GM18502 (cell line): ENCODE measurements at regions not wholly inside any gene's neighbourhood (a gene's known extent, or its start where the extent isn't known, plus 50 kb on each side); places are given as distances from the start of the nearest gene placed in this dataset.
"Not testable (repeated sequence)": the region's sequence is repeated elsewhere in the genome, so short reads cannot be mapped to it uniquely, and the experiment has no call there.

Experiments
- ATAC-seq: cut with Tn5 transposase; IDR thresholded peaks from one replicate; pipeline ENCODE4 v1.9.1; 2021; ENCODE audit warnings: mild to moderate bottlenecking; ENCODE audit not compliant: unreplicated experiment, poor library complexity

DNA sequence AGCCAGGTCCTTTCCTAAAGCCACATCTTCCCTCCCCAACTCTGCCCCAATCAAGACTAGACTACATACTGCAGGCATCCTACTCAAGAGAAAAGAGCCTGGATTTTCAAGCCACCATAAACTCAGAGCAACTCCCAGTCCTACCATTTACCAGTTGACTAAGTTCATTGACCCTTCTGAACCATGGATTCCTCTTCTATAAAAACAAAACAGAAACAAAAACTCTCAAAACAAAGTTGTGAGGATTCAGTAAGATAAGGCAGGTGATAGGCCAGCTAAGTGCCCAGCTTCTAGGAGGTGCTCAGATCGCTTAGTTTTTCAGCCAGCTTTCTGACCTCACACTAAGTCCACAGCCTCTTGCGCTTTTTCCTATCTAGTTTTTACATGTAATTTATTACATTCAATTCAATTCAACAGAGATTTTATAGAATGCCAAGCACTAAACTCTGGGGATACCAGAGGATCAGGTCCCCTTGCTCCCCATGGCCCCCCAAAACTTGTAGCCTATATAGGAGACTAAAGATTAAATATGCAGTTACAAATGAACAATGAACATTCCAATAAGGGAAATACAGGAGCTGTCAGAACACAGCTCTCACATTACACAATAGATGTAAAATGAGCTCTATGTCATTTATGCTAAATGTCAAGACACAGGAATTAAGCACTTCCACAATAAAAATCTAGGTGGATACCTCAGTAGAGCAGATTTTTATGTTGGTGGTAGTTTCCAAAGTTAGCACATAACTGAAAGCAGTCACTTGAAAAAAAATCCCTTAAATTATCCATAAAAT, 104.5 kb upstream of the EGLN3 start:
- no peak for ATAC-seq

DNA sequence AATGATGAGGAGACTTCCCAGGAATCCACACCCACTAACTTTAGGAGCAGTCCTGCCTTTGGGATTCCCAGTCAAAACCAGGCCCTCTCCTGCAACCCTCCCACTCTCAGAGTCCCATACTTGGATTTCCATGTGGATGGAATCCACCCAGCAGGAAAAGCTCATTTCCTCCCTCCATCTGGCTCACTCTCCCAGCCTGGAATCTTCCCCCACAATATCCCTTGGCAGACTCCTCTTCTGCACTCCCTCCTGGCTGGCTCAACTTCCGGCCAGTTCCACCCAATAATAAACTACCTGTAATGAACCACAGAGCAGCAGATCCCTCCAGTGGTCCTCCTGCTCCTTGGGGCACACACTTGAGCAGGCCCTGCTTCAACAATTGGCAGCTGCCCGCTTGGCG, 102.8 kb upstream of the EGLN3 start:
- no peak for ATAC-seq

DNA sequence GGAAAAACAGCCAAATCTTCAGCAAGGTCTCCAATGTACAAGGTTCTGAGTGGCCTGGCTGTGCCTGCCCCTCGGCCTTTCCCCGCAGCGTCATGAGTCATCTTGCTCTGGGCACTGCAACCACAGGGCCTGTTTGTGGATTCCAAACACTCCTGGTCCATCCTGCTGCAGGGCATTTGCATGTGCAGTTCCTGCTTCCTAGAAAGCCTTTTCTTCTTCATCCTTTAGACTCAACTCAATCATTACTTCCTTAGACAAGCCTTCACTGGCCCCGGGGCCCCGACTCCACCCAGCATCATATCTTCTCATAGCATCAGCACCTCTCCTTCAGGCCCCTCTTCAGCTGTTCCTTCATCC, 101.8 kb upstream of the EGLN3 start:
- no peak for ATAC-seq

DNA sequence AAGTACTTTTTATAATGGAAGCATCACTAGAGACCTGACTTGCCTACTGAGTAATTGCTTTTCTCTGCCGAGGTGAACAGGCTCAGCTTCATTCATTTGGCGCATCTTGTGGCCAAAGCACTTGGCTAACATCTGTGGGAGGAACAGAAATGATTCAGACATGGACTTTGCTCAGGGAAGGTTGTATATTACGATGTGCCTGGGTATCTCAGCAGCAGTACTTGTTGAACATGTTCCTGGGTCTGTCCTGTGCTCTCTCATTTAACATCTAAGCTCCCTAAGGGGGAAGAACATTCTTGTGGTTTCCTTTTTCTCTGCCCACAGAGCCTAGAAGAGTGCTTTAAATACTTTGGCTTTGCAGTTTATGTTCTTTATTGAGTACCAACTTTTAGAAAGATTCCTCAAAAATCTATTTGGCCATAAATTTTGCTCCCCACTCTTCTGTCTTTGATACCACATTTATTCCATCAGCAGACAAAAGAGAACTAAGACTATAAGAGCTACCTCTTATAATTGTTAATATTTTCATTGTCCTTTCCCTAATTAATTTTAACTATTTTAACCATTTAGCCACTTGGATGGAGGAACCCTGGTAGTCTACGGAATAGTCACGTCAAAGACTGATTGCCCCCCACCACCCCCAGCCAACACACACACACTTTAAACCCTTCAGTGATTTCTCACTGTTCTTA, 101.2 kb upstream of the EGLN3 start:
- ATAC-seq: peak; percentile 63

DNA sequence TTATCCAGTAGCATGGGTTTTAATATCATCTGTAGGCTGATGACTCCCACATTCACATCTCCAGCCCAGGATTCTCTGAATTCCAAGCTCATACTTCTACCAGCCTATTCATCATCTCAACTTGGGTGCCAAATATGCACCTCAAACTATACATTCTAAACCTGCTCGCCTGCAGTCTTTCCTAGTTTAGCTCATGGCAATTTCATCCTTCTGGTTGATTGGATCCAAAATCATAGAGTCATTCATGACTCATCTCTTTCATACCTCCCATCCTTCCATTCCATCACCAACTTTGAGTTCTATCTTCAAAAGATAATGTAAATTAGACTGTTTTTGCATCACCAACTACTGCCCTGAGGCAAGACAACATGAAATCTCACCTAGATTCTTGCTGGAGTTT, 99.7 kb upstream of the EGLN3 start:
- ATAC-seq: no peak

DNA sequence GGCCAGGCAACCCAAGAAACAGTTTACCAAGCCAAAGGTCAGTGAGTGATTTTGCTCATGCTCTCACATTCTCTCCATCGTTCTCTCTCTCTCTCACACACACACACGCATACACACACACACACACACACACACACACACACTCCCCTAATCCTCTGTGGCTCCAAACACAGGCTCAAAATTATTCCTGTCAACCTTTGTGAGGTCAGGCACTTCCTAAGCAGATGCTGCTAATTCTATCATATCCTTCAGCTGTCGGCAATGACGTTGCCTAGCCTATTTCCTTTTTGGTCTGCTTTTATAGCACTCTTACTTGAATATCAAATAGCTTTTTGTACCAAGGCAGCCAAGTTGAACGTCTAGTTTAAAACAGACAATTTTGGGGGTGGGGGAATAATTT, 98.9 kb upstream of the EGLN3 start:
- ATAC-seq: no peak

DNA sequence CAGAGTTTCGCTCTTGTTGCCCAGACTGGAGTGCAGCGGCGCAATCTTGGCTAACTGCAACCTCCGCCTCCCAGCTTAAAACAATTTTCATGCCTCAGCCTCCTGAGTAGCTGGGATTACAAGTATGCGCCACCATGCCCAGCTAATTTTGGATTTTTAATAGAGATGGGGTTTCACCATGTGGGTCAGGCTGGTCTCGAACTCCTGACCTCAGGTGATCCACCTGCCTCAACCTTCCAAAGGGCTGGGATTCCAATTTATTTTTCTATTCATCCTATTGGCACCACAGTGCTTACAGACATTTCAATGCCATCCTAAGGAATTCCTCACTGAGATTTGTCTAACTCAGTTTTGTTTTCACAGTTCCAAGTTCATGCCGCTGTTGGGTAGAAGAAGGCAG, 98.3 kb upstream of the EGLN3 start:
- ATAC-seq: not testable (repeated sequence)

DNA sequence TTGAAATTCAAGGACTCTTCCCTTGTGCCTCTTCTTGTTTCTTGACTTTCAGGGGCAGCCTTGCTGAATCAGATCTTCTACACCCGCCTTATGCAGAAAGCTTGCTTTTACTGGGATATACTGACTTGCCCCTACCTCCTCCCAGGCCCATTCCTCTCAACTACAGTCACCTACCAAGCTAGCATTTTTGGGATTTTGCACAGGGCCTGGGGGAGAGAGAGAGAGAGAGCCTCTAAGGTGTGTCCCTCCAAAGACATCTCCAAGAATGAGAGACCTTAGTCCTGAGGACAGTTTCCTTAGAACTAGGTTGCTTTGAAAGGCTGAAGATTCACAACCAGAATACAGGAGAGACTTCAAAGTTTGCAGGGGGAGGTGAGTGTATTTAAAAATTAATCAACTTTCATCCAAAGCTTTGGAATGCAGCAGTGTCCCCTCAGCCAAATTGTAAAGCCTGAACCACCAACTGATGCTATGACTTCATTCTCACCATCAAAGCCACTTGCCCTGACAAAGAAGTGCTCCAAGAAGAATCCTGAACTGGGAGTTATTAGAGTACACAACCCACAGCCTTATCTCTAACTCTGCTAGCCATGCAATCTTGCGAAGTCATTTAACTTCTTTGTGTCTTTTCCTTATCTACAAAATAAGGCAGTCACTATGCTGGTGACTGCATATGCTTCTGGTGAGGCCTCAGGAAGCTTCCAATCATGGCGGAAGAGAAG, 96.1 kb upstream of the EGLN3 start:
- no peak for ATAC-seq

DNA sequence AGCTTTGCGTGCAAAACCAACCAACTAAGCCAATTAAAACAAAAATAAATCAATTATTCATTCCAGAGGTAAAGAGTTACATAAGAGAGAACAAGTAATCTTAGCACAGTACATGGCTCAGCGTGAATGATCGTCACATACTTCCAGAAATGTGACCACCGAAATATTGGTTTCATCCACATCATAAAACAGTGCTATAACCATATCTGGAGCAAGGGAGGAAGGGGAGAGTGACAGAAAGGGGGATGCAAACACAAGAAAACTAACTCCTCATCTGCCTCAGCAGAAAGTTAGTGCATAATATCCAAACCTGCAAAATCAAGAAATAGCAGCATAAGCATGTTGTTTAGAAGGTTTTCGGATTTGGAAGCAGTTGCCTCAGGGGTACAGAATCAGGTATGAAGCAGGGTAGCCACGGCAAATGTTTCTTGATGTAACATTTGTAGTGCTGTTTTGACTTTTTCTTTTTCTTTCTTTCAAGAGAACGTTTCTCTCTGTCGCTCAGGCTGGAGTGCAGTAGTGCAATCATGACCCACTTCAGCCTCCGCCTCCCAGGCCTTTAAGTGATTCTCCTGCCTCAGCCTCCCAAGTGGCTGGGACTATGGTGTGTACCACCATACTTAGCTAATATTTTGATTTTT, 93.9 kb upstream of the EGLN3 start:
- no peak for ATAC-seq

DNA sequence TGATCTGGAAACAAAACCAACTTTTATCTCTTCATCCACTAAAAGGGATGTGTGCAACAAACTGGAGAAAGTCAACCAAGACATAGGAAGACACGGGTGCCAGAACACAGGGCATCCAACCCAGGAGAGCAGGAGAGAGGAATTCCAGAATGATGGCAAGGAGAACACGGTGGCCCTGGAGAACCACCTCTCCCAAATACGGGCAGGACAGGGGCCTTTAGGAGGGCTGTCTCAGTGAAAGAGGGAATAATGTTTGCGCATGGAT, 93.4 kb upstream of the EGLN3 start:
- no peak for ATAC-seq

DNA sequence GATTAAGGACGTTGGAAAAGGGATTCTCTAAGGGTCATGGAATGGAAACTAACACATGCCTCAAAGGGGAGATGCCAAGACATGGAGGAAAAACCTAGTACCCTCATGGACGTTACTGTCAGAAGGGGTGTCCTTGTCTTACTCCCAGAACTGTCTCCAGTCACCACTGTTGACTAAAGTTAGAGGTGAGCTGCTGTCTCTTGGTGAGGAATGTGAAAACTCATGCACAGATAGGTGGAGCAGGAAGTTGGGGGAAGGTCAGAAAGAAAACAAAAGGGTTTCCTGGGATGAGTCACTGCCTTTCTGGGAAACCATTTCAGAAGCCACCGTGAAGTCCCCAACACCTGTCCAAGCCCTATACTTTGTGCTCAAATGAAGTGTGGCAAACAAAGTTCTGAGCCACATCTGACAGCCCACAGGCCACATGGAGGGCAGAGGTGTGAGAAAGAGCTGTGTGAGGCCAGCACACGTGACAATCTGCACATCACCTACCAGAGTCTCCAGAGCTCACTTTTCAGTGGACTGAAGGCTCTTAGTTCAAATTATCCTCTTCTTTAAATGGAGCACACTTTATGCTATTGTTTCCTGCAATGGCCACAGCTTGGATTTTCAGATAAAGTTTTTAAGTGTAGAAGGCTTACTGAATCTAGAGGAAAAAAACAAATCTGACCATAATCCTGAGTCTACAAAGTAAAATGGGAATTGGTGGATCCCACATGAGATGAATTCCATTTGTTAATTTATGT, 92.9 kb upstream of the EGLN3 start:
- ATAC-seq: peak; percentile 93

DNA sequence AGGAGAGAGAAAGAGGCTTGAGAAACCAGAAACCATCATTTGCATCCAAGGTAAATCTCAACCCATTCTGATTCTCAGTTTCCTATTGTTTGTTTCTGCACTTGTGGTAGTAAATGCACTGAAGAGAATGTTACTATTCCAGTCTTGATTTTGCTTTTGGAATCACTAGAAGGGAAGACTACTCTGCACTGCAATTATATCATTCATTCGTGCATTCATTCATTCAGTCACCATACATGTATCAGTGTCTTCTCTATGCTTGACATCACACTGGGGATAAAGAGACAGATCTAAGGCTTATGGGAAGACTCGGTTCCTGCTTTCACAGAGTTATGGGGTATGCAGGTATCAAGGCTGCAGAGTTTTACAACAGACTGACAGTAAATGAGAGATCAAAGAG, 90.3 kb upstream of the EGLN3 start:
- ATAC-seq: no peak

DNA sequence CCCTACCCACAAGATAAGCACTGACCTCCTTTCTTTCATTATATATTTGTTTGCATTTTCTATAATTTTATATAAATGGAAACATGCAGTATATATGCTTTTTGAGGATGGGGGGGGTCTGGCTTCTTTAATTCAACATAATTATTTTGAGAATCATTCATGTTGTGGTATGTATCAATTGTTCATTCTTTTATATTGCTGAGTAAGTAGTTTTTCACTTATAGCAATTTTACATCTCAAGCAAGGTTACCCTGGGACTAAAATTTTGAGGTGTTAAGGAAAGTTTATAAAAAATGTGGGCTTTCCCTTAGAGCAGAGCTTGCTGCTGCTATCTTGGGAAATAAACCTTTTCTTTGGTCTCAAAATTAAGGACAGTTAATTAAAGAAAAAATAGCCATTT, 89.9 kb upstream of the EGLN3 start:
- no peak for ATAC-seq

DNA sequence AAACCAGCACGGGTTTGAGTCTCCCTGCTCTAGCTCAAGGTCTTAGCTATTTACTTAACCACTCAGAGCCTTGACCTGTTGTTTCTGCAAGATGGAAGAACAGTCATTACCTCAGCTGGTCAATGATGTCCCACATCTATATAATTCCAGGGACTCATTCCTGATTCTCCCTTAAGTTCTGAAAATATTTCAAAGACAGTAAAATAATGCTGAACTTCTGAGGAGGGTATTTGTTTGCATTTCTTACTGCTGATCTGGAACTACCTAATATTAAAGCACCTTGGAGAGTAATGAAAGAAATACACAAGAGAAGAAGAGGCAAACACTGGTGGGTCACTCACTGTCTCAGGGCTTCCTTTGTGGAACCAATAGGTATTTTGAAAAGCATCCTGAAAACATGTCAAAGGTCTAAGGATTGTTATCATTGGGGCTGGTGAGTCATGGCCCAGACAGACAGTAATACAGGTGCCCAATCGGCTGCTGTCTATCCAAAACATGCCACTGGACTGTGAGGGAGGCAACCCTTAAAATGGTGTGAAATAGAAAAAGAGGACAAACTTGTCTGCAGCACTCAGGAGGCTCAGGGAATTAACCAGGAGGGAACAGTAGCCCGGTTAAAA, 88.7 kb upstream of the EGLN3 start:
- ATAC-seq: no peak

DNA sequence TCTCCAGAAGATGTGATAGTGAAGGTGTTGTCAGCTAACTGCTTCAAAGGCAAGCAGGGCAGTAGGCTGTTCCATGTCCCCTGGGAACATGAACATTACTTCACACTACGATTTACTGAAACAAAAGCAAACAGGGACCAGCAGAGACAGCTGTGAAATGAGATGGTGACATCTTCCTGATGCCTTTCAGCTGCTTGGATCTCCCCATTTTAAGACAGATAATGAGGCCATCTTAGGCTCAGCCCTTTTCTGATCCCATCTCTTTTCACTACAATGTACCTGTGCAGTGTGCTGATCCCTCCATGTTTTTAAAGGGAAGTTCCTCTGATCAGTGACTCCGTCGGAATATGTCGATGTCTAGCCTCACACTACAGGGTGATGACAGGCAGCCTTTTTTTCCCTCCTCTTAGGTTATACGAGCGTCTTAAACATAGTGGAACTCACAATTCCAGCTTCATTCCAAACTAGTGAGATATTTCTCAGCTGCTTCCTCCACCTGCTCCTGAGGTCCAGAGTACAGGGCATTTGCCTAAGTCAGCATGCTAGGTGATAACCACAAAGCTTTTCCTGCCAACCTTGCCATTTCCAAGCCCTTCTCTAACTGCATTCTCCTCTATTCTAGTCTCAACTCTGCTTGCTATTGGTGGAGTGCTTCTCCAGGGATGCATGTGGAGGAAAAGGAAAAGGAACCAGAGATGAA, 87.6 kb upstream of the EGLN3 start:
- ATAC-seq: no peak

DNA sequence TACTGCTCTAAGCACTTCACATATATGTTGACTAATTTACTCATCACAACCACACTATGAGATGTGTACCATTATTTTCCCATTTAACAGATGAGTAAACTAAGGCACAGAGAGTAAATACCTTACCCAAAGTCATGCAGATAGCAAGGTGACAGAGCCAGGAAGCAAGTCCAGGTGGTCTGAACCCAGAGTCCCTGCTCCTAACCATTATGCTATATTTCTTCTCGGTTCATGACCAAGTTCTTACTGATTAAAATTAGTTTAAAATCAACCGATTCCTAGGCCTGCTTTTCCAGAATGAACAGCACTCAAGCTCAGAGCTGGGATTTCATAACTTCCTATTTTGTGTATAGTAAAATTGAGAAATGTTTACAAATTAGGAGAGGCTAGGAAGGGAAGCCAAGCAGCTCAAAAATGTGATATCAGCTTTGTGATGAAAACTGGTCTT, 85.5 kb upstream of the EGLN3 start:
- ATAC-seq: no peak

DNA sequence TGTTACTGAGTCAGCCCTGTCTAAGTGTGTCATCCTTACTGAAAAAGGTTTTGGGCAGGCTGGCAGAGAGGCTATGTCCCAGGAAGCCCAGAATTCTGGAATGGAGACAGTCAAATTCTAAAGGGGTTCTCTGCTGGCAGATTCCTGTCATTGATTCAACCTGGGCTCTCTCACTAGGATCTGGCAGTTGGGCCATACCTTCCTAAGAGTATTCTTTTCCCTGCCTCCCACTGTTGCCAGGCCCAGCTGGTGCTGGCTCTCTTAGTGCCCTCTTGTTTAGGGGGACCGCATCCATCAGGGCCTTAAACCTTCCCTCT, 85.0 kb upstream of the EGLN3 start:
- ATAC-seq: no peak

DNA sequence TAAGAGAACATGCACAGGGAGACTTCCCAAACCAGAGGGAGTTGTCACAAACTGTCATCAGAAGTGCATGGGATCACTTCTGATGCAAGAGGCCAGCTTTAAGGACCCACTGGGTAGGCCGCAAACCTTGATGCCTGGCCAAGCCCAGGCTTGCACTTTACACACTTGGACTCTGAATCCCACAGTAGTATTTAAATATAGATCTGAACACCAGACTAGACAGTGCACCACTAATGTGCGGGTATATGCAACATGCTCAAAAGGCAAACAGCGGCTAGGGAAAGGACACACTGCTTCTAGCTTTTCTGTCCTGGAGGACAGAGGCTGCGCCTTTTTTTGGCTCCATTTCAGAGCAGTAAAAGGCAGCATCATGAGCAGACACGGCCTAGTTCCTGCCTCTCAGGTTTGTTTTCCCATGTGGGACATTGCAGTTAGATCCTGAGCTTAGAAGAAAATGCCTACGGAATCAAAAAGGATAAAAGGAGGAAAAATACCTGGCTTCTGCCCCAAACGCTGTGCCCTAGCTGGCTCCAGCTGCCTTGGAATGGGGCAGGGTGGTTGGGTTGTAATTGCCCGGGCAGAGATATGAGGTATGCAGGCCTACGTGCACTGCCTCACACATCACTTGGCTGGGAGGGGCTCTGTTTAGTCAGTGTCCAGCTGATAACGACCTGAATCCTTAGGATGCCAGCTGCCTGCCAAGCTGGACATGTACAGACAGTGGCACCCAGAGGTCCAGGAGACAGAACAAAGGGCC, 84.5 kb upstream of the EGLN3 start:
- ATAC-seq: no peak
